ENCODE measurements at regions not wholly inside any gene's neighbourhood (a gene's known extent, or its start where the extent isn't known, plus 50 kb on each side); places are given as distances from the start of the nearest gene placed in this dataset.

- intact Hi-C loops (cut with micrococcal nuclease) = no loop called here
- no peaks in the 10 kb centered on the region for H3K9me3 Mint-ChIP-seq
- no peak overlapping the region for H3K27ac Mint-ChIP-seq
- H3K4me1 Mint-ChIP-seq (ENCODE audit: low read depth) = no peaks in the 10 kb centered on the region
- no peaks in the 10 kb centered on the region for H3K27me3 Mint-ChIP-seq
- no peaks in the 10 kb centered on the region for H3K36me3 Mint-ChIP-seq (ENCODE audit: low read depth)
- no peak overlapping the region for H3K4me3 Mint-ChIP-seq
Observed at GRCh38 chr16:51960931-51961330, 586.0 kb downstream of the TOX3 start.

GRCh38 chr16:51953286-51953985, 593.5 kb downstream of the TOX3 start:
- H3K4me3 Mint-ChIP-seq = no peak overlapping the region
- no peak overlapping the region for H3K27ac Mint-ChIP-seq
- H3K36me3 Mint-ChIP-seq (ENCODE audit: low read depth) = no peaks in the 10 kb centered on the region
- intact Hi-C loops (cut with micrococcal nuclease) = no loop called here
- H3K9me3 Mint-ChIP-seq = no peaks in the 10 kb centered on the region
- H3K27me3 Mint-ChIP-seq = no peaks in the 10 kb centered on the region
- H3K4me1 Mint-ChIP-seq (ENCODE audit: low read depth) = no peaks in the 10 kb centered on the region

- Mint-ChIP-seq H3K4me3 (no peak overlapping the region), H3K27ac (no peak overlapping the region)
- intact Hi-C loops (cut with micrococcal nuclease) = no loop called here
Observed at GRCh38 chr16:51952500-51952899, 594.4 kb downstream of the TOX3 start.

GRCh38 chr16:51951668-51952298, 595.2 kb downstream of the TOX3 start:
- Mint-ChIP-seq H3K27me3 (no peaks in the 10 kb centered on the region), H3K9me3 (no peaks in the 10 kb centered on the region), H3K4me3 (no peak overlapping the region), H3K27ac (no peak overlapping the region), H3K4me1 (ENCODE audit: low read depth) (no peaks in the 10 kb centered on the region), H3K36me3 (ENCODE audit: low read depth) (no peaks in the 10 kb centered on the region)
- intact Hi-C loops (cut with micrococcal nuclease) = no loop called here

More at GRCh38 chr16:51952500-51952899, 594.4 kb downstream of the TOX3 start:
- Mint-ChIP-seq H3K4me1 (ENCODE audit: low read depth) (no peaks in the 10 kb centered on the region), H3K9me3 (no peaks in the 10 kb centered on the region), H3K27me3 (no peaks in the 10 kb centered on the region), H3K36me3 (ENCODE audit: low read depth) (no peaks in the 10 kb centered on the region)

GRCh38 chr16:51950118-51950780, 596.7 kb downstream of the TOX3 start:
- intact Hi-C loops (cut with micrococcal nuclease) = no loop called here
- Mint-ChIP-seq H3K27me3 (no peaks in the 10 kb centered on the region), H3K36me3 (ENCODE audit: low read depth) (no peaks in the 10 kb centered on the region), H3K4me3 (no peak overlapping the region), H3K9me3 (no peaks in the 10 kb centered on the region), H3K4me1 (ENCODE audit: low read depth) (no peaks in the 10 kb centered on the region), H3K27ac (no peak overlapping the region)

GRCh38 chr16:51949282-51949681, 597.7 kb downstream of the TOX3 start:
- H3K36me3 Mint-ChIP-seq (ENCODE audit: low read depth) = no peaks in the 10 kb centered on the region
- H3K27me3 Mint-ChIP-seq = no peaks in the 10 kb centered on the region
- H3K4me3 Mint-ChIP-seq = no peak overlapping the region
- no peaks in the 10 kb centered on the region for H3K4me1 Mint-ChIP-seq (ENCODE audit: low read depth)
- no peak overlapping the region for H3K27ac Mint-ChIP-seq
- intact Hi-C loops (cut with micrococcal nuclease) = no loop called here
- no peaks in the 10 kb centered on the region for H3K9me3 Mint-ChIP-seq

GRCh38 chr16:51941412-51941811, 605.5 kb downstream of the TOX3 start:
- Mint-ChIP-seq H3K36me3 (ENCODE audit: low read depth) (no peaks in the 10 kb centered on the region), H3K4me3 (no peak overlapping the region), H3K27ac (no peak overlapping the region), H3K9me3 (peaks cover 8% of the 10 kb centered on the region), H3K27me3 (no peaks in the 10 kb centered on the region), H3K4me1 (ENCODE audit: low read depth) (no peaks in the 10 kb centered on the region)
- intact Hi-C loops (cut with micrococcal nuclease) = no loop called here

GRCh38 chr16:51940183-51940582, 606.8 kb downstream of the TOX3 start:
- no peaks in the 10 kb centered on the region for H3K36me3 Mint-ChIP-seq (ENCODE audit: low read depth)
- no peaks in the 10 kb centered on the region for H3K27me3 Mint-ChIP-seq
- no peak overlapping the region for H3K27ac Mint-ChIP-seq
- H3K4me3 Mint-ChIP-seq = no peak overlapping the region
- peaks cover 8% of the 10 kb centered on the region for H3K9me3 Mint-ChIP-seq
- intact Hi-C loops (cut with micrococcal nuclease) = no loop called here
- no peaks in the 10 kb centered on the region for H3K4me1 Mint-ChIP-seq (ENCODE audit: low read depth)

- H3K9me3 Mint-ChIP-seq = peaks cover 8% of the 10 kb centered on the region
- H3K4me1 Mint-ChIP-seq (ENCODE audit: low read depth) = no peaks in the 10 kb centered on the region
- no peak overlapping the region for H3K4me3 Mint-ChIP-seq
Observed at GRCh38 chr16:51939378-51939871, 607.5 kb downstream of the TOX3 start.

GRCh38 chr16:51938861-51939260, 608.1 kb downstream of the TOX3 start:
- no peak overlapping the region for H3K27ac Mint-ChIP-seq
- no peaks in the 10 kb centered on the region for H3K4me1 Mint-ChIP-seq (ENCODE audit: low read depth)
- no peaks in the 10 kb centered on the region for H3K36me3 Mint-ChIP-seq (ENCODE audit: low read depth)
- H3K27me3 Mint-ChIP-seq = no peaks in the 10 kb centered on the region
- no peak overlapping the region for H3K4me3 Mint-ChIP-seq
- peaks cover 8% of the 10 kb centered on the region for H3K9me3 Mint-ChIP-seq
- intact Hi-C loops (cut with micrococcal nuclease) = no loop called here

More at GRCh38 chr16:51939378-51939871, 607.5 kb downstream of the TOX3 start:
- Mint-ChIP-seq H3K36me3 (ENCODE audit: low read depth) (no peaks in the 10 kb centered on the region), H3K27ac (no peak overlapping the region), H3K27me3 (no peaks in the 10 kb centered on the region)
- intact Hi-C loops (cut with micrococcal nuclease) = no loop called here

GRCh38 chr16:51937771-51938170, 609.2 kb downstream of the TOX3 start:
- H3K27ac Mint-ChIP-seq = no peak overlapping the region
- no peak overlapping the region for H3K4me3 Mint-ChIP-seq
- peaks cover 8% of the 10 kb centered on the region for H3K9me3 Mint-ChIP-seq
- H3K36me3 Mint-ChIP-seq (ENCODE audit: low read depth) = no peaks in the 10 kb centered on the region
- H3K27me3 Mint-ChIP-seq = no peaks in the 10 kb centered on the region
- H3K4me1 Mint-ChIP-seq (ENCODE audit: low read depth) = no peaks in the 10 kb centered on the region
- intact Hi-C loops (cut with micrococcal nuclease) = no loop called here

- no peaks in the 10 kb centered on the region for H3K36me3 Mint-ChIP-seq (ENCODE audit: low read depth)
- peaks cover 8% of the 10 kb centered on the region for H3K9me3 Mint-ChIP-seq
- intact Hi-C loops (cut with micrococcal nuclease) = no loop called here
- no peaks in the 10 kb centered on the region for H3K27me3 Mint-ChIP-seq
- H3K4me3 Mint-ChIP-seq = no peak overlapping the region
- no peaks in the 10 kb centered on the region for H3K4me1 Mint-ChIP-seq (ENCODE audit: low read depth)
- no peak overlapping the region for H3K27ac Mint-ChIP-seq
Observed at GRCh38 chr16:51936846-51937245, 610.1 kb downstream of the TOX3 start.

- Mint-ChIP-seq H3K4me1 (ENCODE audit: low read depth) (no peaks in the 10 kb centered on the region), H3K4me3 (no peak overlapping the region), H3K9me3 (peaks cover 5% of the 10 kb centered on the region), H3K27me3 (no peaks in the 10 kb centered on the region), H3K36me3 (ENCODE audit: low read depth) (no peaks in the 10 kb centered on the region), H3K27ac (no peak overlapping the region)
- intact Hi-C loops (cut with micrococcal nuclease) = no loop called here
Observed at GRCh38 chr16:51932317-51932716, 614.6 kb downstream of the TOX3 start.

- intact Hi-C loops (cut with micrococcal nuclease) = no loop called here
- Mint-ChIP-seq H3K27me3 (no peaks in the 10 kb centered on the region), H3K4me1 (ENCODE audit: low read depth) (no peaks in the 10 kb centered on the region)
Observed at GRCh38 chr16:51931653-51932052, 615.3 kb downstream of the TOX3 start.

More at GRCh38 chr16:51931653-51932052, 615.3 kb downstream of the TOX3 start:
- Mint-ChIP-seq H3K4me3 (no peak overlapping the region), H3K36me3 (ENCODE audit: low read depth) (no peaks in the 10 kb centered on the region), H3K9me3 (no peaks in the 10 kb centered on the region), H3K27ac (no peak overlapping the region)
